ENCODE measurements at regions not wholly inside any gene's neighbourhood (a gene's known extent, or its start where the extent isn't known, plus 50 kb on each side); places are given as distances from the start of the nearest gene placed in this dataset.

- TF ChIP-seq CTCF (conservative IDR thresholded peaks at IDR 0.05 in 1 of 2, IDR thresholded peaks at IDR 0.05 in 1 of 2; ENCODE audit: extremely low read depth in 1 of 2, insufficient read depth in 1 of 2, low read depth in 1 of 2, low read length in 2 of 2) (no peak), EZH2 (IDR thresholded peaks at IDR 0.05; ENCODE audit: borderline replicate concordance, low read length) (no peak)
Measured at GRCh38 chr4:115920637-115921036, 807.2 kb upstream of the NDST4 start.

Data from mammary epithelial cell (primary cell).